Upper lobe of left lung (tissue), 6 donors: ENCODE measurements at regions not wholly inside any gene's neighbourhood (a gene's known extent, or its start where the extent isn't known, plus 50 kb on each side); places are given as distances from the start of the nearest gene placed in this dataset.

Experiments
- ATAC-seq, 2 donors: fragments of 200-7000 bp; cut with Tn5 transposase; one replicate each; pipeline ENCODE4 v1.9.1; 2022; ENCODE audit warnings: mild to moderate bottlenecking in 2 of 2, moderate library complexity in 2 of 2; ENCODE audit not compliant: low FRiP score in 2 of 2
- DNase-seq, 2 donors: peaks; one replicate each; pipeline ENCODE4 v3.0.0-alpha.2; 2019 to 2020
- H3K27ac ChIP-seq, 4 donors: fragments of 200-600 bp; sonication (generic); one replicate each; pipeline ENCODE4 v1.5.1; 2016 to 2019
- H3K27me3 ChIP-seq, 4 donors: fragments of 200-600 bp; sonication (generic); one replicate each; pipeline ENCODE4 v1.5.1; 2017 to 2019
- H3K36me3 ChIP-seq, 4 donors: fragments of 200-600 bp; sonication (generic); one replicate each; pipeline ENCODE4 v1.5.1; 2016 to 2019
- H3K4me1 ChIP-seq, 4 donors: fragments of 200-600 bp; sonication (generic); one replicate each; pipeline ENCODE4 v1.5.1; 2018 to 2019
- H3K4me3 ChIP-seq, 4 donors: fragments of 200-600 bp; sonication (generic); one replicate each; pipeline ENCODE4 v1.5.1; 2017 to 2019; ENCODE audit warnings: mild to moderate bottlenecking in 2 of 4, moderate library complexity in 1 of 4
- H3K9me3 ChIP-seq, 4 donors: fragments of 200-600 bp; sonication (generic); one replicate each; pipeline ENCODE4 v1.5.1; 2018 to 2019
- CTCF ChIP-seq, 6 experiments: fragments of 450-650 bp in 4 of 6; fragments of 200-600 bp in 2 of 6; sonication (generic) in 2 of 6; IDR thresholded peaks; one replicate each; pipeline ENCODE4 v1.5.1; 2016 to 2019; ENCODE audit warnings: antibody characterized with exemption in 6 of 6
- EP300 ChIP-seq, 4 donors: sonication (generic); formaldehyde crosslinking; IDR thresholded peaks; one replicate each; pipeline ENCODE4 v1.5.1; 2017; ENCODE audit warnings: antibody characterized with exemption in 4 of 4, control low read depth in 2 of 4
- POLR2A ChIP-seq, 4 donors: fragments of 450-650 bp; IDR thresholded peaks; one replicate each; pipeline ENCODE4 v1.5.1; 2016 to 2017; ENCODE audit warnings: antibody characterized with exemption in 4 of 4, mild to moderate bottlenecking in 2 of 4
- POLR2AphosphoS5 ChIP-seq, 2 donors: sonication (generic); formaldehyde crosslinking; IDR thresholded peaks; one replicate each; pipeline ENCODE4 v1.5.1; 2017; ENCODE audit warnings: antibody characterized with exemption in 2 of 2
- WGBS, 2 donors: methylation state at CpG; one replicate each; pipeline ENCODE4 v1.1.5; 2017 to 2018; 5-methylcytosine and 5-hydroxymethylcytosine counted together
- donor health status: DM: no; HTN: no; CAD: no; lungs with moderate emphysema.
- donor health status: DM: no; HTN: yes; CAD: no; lungs with severe emphysema.

- Histone ChIP-seq H3K4me3 (no peak overlapping the region), H3K27ac (no peak overlapping the region), H3K27me3 (no peaks in the 10 kb centered on the region), H3K9me3 (no peaks in the 10 kb centered on the region), H3K4me1 (no peaks in the 10 kb centered on the region), H3K36me3 (no peaks in the 10 kb centered on the region)
- WGBS, 2 donors, result 79 to 80% methylated on average over 5 of the region's 5 CpGs
- ATAC-seq, result no peak
- TF ChIP-seq EP300 (IDR thresholded peaks at IDR 0.05), result no peak
- TF ChIP-seq POLR2AphosphoS5 (IDR thresholded peaks at IDR 0.05), result no peak
- TF ChIP-seq CTCF (IDR thresholded peaks at IDR 0.05), result no peak
- TF ChIP-seq POLR2A (IDR thresholded peaks at IDR 0.05), result no peak
- DNase-seq, result no peak
Observed at GRCh38 chr14:28879573-28879996, 113.0 kb downstream of the FOXG1 start.

GRCh38 chr14:28886940-28887339 is 120.4 kb downstream of the FOXG1 start:
- TF ChIP-seq POLR2A (IDR thresholded peaks at IDR 0.05) (no peak), EP300 (IDR thresholded peaks at IDR 0.05) (no peak), CTCF (IDR thresholded peaks at IDR 0.05) (no peak), POLR2AphosphoS5 (IDR thresholded peaks at IDR 0.05) (no peak)
- DNase-seq (no peak), ATAC-seq (no peak)
- Histone ChIP-seq H3K4me3 (no peak overlapping the region), H3K27me3 (no peaks in the 10 kb centered on the region), H3K9me3 (no peaks in the 10 kb centered on the region), H3K27ac (no peak overlapping the region), H3K36me3 (no peaks in the 10 kb centered on the region), H3K4me1 (no peaks in the 10 kb centered on the region)
- 76 to 80% methylated on average over 5 of the region's 5 CpGs for WGBS, 2 donors

GRCh38 chr14:28895389-28895788 is 128.8 kb downstream of the FOXG1 start:
- Histone ChIP-seq H3K4me1 (no peaks in the 10 kb centered on the region), H3K27ac (no peak overlapping the region), H3K36me3 (no peaks in the 10 kb centered on the region), H3K27me3 (no peaks in the 10 kb centered on the region), H3K4me3 (no peak overlapping the region), H3K9me3 (no peaks in the 10 kb centered on the region)
- TF ChIP-seq POLR2AphosphoS5 (IDR thresholded peaks at IDR 0.05), result no peak
- no peak for TF ChIP-seq POLR2A (IDR thresholded peaks at IDR 0.05)
- TF ChIP-seq EP300 (IDR thresholded peaks at IDR 0.05), result no peak
- no peak for TF ChIP-seq CTCF (IDR thresholded peaks at IDR 0.05)
- 75 to 76% methylated on average over 3 of the region's 3 CpGs for WGBS, 2 donors
- ATAC-seq (no peak), DNase-seq (no peak)

GRCh38 chr14:28896337-28896736 is 129.8 kb downstream of the FOXG1 start:
- no peak overlapping the region for H3K27ac ChIP-seq
- H3K9me3 ChIP-seq, result no peaks in the 10 kb centered on the region
- DNase-seq, result no peak
- H3K27me3 ChIP-seq, result no peaks in the 10 kb centered on the region
- no peaks in the 10 kb centered on the region for H3K36me3 ChIP-seq
- no peak overlapping the region for H3K4me3 ChIP-seq
- no peak for ATAC-seq
- TF ChIP-seq CTCF (IDR thresholded peaks at IDR 0.05), result no peak
- TF ChIP-seq POLR2AphosphoS5 (IDR thresholded peaks at IDR 0.05), result no peak
- no peak for TF ChIP-seq POLR2A (IDR thresholded peaks at IDR 0.05)
- no peak for TF ChIP-seq EP300 (IDR thresholded peaks at IDR 0.05)
- no peaks in the 10 kb centered on the region for H3K4me1 ChIP-seq

GRCh38 chr14:28901631-28902030 is 135.0 kb downstream of the FOXG1 start:
- no peak for DNase-seq
- 33 to 40% methylated on average over 1 of the region's 1 CpG for WGBS, 2 donors
- Histone ChIP-seq H3K4me3 (no peak overlapping the region), H3K4me1 (no peaks in the 10 kb centered on the region), H3K27ac (no peak overlapping the region), H3K9me3 (no peaks in the 10 kb centered on the region), H3K27me3 (no peaks in the 10 kb centered on the region), H3K36me3 (no peaks in the 10 kb centered on the region)
- no peak for TF ChIP-seq EP300 (IDR thresholded peaks at IDR 0.05)
- TF ChIP-seq POLR2AphosphoS5 (IDR thresholded peaks at IDR 0.05), result no peak
- TF ChIP-seq CTCF (IDR thresholded peaks at IDR 0.05), result no peak
- TF ChIP-seq POLR2A (IDR thresholded peaks at IDR 0.05), result no peak
- ATAC-seq, result no peak
